RPMI8226 (cell line): ENCODE measurements at regions not wholly inside any gene's neighbourhood (a gene's known extent, or its start where the extent isn't known, plus 50 kb on each side); places are given as distances from the start of the nearest gene placed in this dataset.
A peak's percentile ranks its signal among the peaks of the same experiment; 100 is the strongest.
"Not testable (repeated sequence)": the region's sequence is repeated elsewhere in the genome, so short reads cannot be mapped to it uniquely, and the experiment has no call there.

Source experiments
- DNase-seq: peaks from one replicate; pipeline ENCODE4 v3.0.0-alpha.2; 2015

- no peak for DNase-seq
Measured at GRCh38 chr11:87970762-87971161, 204.5 kb downstream of the RAB38 start.

GRCh38 chr11:87967459-87967858, 207.8 kb downstream of the RAB38 start:
- no peak for DNase-seq

- DNase-seq: no peak
Measured at GRCh38 chr11:87966694-87967093, 208.5 kb downstream of the RAB38 start.

- no peak for DNase-seq
Measured at GRCh38 chr11:87966216-87966615, 209.0 kb downstream of the RAB38 start.

GRCh38 chr11:87961606-87962005, 213.6 kb downstream of the RAB38 start:
- no peak for DNase-seq

- DNase-seq: no peak
Measured at GRCh38 chr11:87957961-87958360, 217.3 kb downstream of the RAB38 start.

GRCh38 chr11:87954476-87954875, 220.8 kb downstream of the RAB38 start:
- no peak for DNase-seq

- DNase-seq: no peak
Measured at GRCh38 chr11:87942786-87943185, 232.5 kb downstream of the RAB38 start.

GRCh38 chr11:87934182-87934581, 241.1 kb downstream of the RAB38 start:
- no peak for DNase-seq

GRCh38 chr11:87926250-87926970, 248.8 kb downstream of the RAB38 start:
- DNase-seq: no peak

GRCh38 chr11:87924125-87924524, 251.1 kb downstream of the RAB38 start:
- DNase-seq: no peak

- no peak for DNase-seq
Measured at GRCh38 chr11:87917111-87917510, 258.1 kb downstream of the RAB38 start.

- no peak for DNase-seq
Measured at GRCh38 chr11:87909178-87909577, 266.1 kb downstream of the RAB38 start.

GRCh38 chr11:87908086-87908485, 267.2 kb downstream of the RAB38 start:
- no peak for DNase-seq

GRCh38 chr11:87903345-87903744, 271.9 kb downstream of the RAB38 start:
- no peak for DNase-seq

- no peak for DNase-seq
Measured at GRCh38 chr11:87901341-87901740, 273.9 kb downstream of the RAB38 start.

- DNase-seq: no peak
Measured at GRCh38 chr11:87897921-87898320, 277.3 kb downstream of the RAB38 start.

GRCh38 chr11:87897071-87897470, 278.2 kb downstream of the RAB38 start:
- DNase-seq: no peak

- no peak for DNase-seq
Measured at GRCh38 chr11:87894961-87895360, 280.3 kb downstream of the RAB38 start.

- DNase-seq: no peak
Measured at GRCh38 chr11:87892291-87892690, 283.0 kb downstream of the RAB38 start.

- no peak for DNase-seq
Measured at GRCh38 chr11:87889126-87889525, 286.1 kb downstream of the RAB38 start.

- not testable (repeated sequence) for DNase-seq
Measured at GRCh38 chr11:87885084-87885483, 290.2 kb downstream of the RAB38 start.

GRCh38 chr11:87879118-87879517, 296.1 kb downstream of the RAB38 start:
- no peak for DNase-seq

- peak; percentile 14 for DNase-seq
Measured at GRCh38 chr11:87878373-87878825, 296.8 kb downstream of the RAB38 start.

- DNase-seq: no peak
Measured at GRCh38 chr11:87871056-87871455, 304.2 kb downstream of the RAB38 start.
